Breast epithelium (tissue), 4 donors: ENCODE measurements at regions not wholly inside any gene's neighbourhood (a gene's known extent, or its start where the extent isn't known, plus 50 kb on each side); places are given as distances from the start of the nearest gene placed in this dataset.
"Not testable (repeated sequence)": the region's sequence is repeated elsewhere in the genome, so short reads cannot be mapped to it uniquely, and the experiment has no call there.

Experiments used
- DNase-seq, 2 donors: peaks; one replicate each; pipeline ENCODE4 v3.0.0-alpha.2; 2019; ENCODE audit warnings: low spot score in 2 of 2
- H3K27ac ChIP-seq, 2 donors: fragments of 200-600 bp; sonication (generic) in 1 of 2; one replicate each; pipeline ENCODE4 v1.5.1; 2016 to 2019; ENCODE audit warnings: mild to moderate bottlenecking in 1 of 2
- H3K27me3 ChIP-seq, 2 donors: fragments of 200-600 bp; sonication (generic) in 1 of 2; one replicate each; pipeline versions ENCODE4 v1.5.1 to v1.6.0; 2017 to 2019; ENCODE audit warnings: control low read depth in 1 of 2, mild to moderate bottlenecking in 1 of 2
- H3K36me3 ChIP-seq: fragments of 200-600 bp; one replicate; pipeline ENCODE4 v1.5.1; 2019
- H3K4me1 ChIP-seq, 2 donors: fragments of 200-600 bp; sonication (generic); one replicate each; pipeline ENCODE4 v1.5.1; 2016 to 2019; ENCODE audit warnings: control low read depth in 1 of 2
- H3K4me3 ChIP-seq, 3 donors: fragments of 200-600 bp; sonication (generic); 1 replicate in 2 of 3; 2 replicates in 1 of 3; pipeline ENCODE4 v1.5.1; 2016 to 2019; ENCODE audit warnings: mild to moderate bottlenecking in 3 of 3, moderate library complexity in 2 of 3
- H3K9me3 ChIP-seq, 2 donors: fragments of 200-600 bp; sonication (generic) in 1 of 2; one replicate each; pipeline ENCODE4 v1.5.1; 2016 to 2019; ENCODE audit warnings: control low read depth in 1 of 2
- POLR2A ChIP-seq: fragments of 450-650 bp; IDR thresholded peaks from one replicate; pipeline ENCODE4 v1.6.1; 2016; ENCODE audit warnings: antibody characterized with exemption, mild to moderate bottlenecking, moderate library complexity
- POLR2AphosphoS5 ChIP-seq, 3 donors: sonication (generic); formaldehyde crosslinking; IDR thresholded peaks; one replicate each; pipeline ENCODE4 v1.6.1; 2017; ENCODE audit warnings: antibody characterized with exemption in 3 of 3
- intact Hi-C: fragments of 100-400 bp; cut with DNase I; formaldehyde crosslinking; loops from one replicate; pipeline ENCODE4 v1.15.1; 2023; ENCODE audit warnings: low total_unique reads
- TF ChIP-seq, protein P1 (sequence below), 3 donors: fragments of 450-650 bp; IDR thresholded peaks; one replicate each; pipeline ENCODE4 v1.5.1; 2016 to 2017; ENCODE audit warnings: antibody characterized with exemption in 3 of 3, mild to moderate bottlenecking in 3 of 3, moderate library complexity in 3 of 3

GRCh38 chr18:75845413-75845812 lies 417.9 kb upstream of the SMIM21 start:
- Histone ChIP-seq H3K36me3 (no peaks in the 10 kb centered on the region), H3K27ac (no peak overlapping the region), H3K9me3 (no peaks in the 10 kb centered on the region), H3K4me1 (no peaks in the 10 kb centered on the region), H3K27me3 (no peaks in the 10 kb centered on the region), H3K4me3 (no peak overlapping the region)
- TF ChIP-seq, protein P1, sequence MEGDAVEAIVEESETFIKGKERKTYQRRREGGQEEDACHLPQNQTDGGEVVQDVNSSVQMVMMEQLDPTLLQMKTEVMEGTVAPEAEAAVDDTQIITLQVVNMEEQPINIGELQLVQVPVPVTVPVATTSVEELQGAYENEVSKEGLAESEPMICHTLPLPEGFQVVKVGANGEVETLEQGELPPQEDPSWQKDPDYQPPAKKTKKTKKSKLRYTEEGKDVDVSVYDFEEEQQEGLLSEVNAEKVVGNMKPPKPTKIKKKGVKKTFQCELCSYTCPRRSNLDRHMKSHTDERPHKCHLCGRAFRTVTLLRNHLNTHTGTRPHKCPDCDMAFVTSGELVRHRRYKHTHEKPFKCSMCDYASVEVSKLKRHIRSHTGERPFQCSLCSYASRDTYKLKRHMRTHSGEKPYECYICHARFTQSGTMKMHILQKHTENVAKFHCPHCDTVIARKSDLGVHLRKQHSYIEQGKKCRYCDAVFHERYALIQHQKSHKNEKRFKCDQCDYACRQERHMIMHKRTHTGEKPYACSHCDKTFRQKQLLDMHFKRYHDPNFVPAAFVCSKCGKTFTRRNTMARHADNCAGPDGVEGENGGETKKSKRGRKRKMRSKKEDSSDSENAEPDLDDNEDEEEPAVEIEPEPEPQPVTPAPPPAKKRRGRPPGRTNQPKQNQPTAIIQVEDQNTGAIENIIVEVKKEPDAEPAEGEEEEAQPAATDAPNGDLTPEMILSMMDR (IDR thresholded peaks at IDR 0.05), result no peak
- TF ChIP-seq POLR2A (no peak), POLR2AphosphoS5 (IDR thresholded peaks at IDR 0.05) (no peak)
- intact Hi-C loops, result loop anchor here (10.0 kb wide), 1 partner anchor 1909 kb away; no protein-coding TSS in a partner anchor
- DNase-seq, result no peak

GRCh38 chr18:75844146-75844545 lies 416.6 kb upstream of the SMIM21 start:
- intact Hi-C loops, result loop anchor here (10.0 kb wide), 1 partner anchor 1911 kb away; no protein-coding TSS in a partner anchor

GRCh38 chr18:75840131-75840530 lies 412.6 kb upstream of the SMIM21 start:
- TF ChIP-seq POLR2AphosphoS5 (IDR thresholded peaks at IDR 0.05) (no peak), POLR2A (no peak)
- TF ChIP-seq, protein P1 (IDR thresholded peaks at IDR 0.05), result no peak
- Histone ChIP-seq H3K27ac (no peak overlapping the region), H3K27me3 (no peaks in the 10 kb centered on the region), H3K9me3 (no peaks in the 10 kb centered on the region), H3K4me3 (no peak overlapping the region), H3K4me1 (no peaks in the 10 kb centered on the region), H3K36me3 (no peaks in the 10 kb centered on the region)
- intact Hi-C loops, result loop anchor here (10.0 kb wide), 1 partner anchor 1915 kb away; no protein-coding TSS in a partner anchor
- no peak for DNase-seq

More at GRCh38 chr18:75844146-75844545, 416.6 kb upstream of the SMIM21 start:
- H3K9me3 ChIP-seq, result no peaks in the 10 kb centered on the region
- no peaks in the 10 kb centered on the region for H3K4me1 ChIP-seq
- no peaks in the 10 kb centered on the region for H3K36me3 ChIP-seq
- H3K27ac ChIP-seq, result no peak overlapping the region
- H3K4me3 ChIP-seq, result no peak overlapping the region
- no peak for DNase-seq
- no peaks in the 10 kb centered on the region for H3K27me3 ChIP-seq
- TF ChIP-seq, protein P1 (IDR thresholded peaks at IDR 0.05), result no peak
- TF ChIP-seq POLR2AphosphoS5 (IDR thresholded peaks at IDR 0.05) (no peak), POLR2A (no peak)

- H3K27me3 ChIP-seq, H3K9me3 ChIP-seq, H3K4me3 ChIP-seq, H3K4me1 ChIP-seq, H3K27ac ChIP-seq, H3K36me3 ChIP-seq, DNase-seq: not testable (repeated sequence)
- intact Hi-C loops, result loop anchor here (10.0 kb wide), 1 partner anchor 1915 kb away; no protein-coding TSS in a partner anchor
Measured at GRCh38 chr18:75839686-75840085, 412.2 kb upstream of the SMIM21 start.

- DNase-seq, result no peak
- no peaks in the 10 kb centered on the region for H3K27me3 ChIP-seq
- H3K27ac ChIP-seq, result no peak overlapping the region
- H3K4me3 ChIP-seq, result no peak overlapping the region
- no peaks in the 10 kb centered on the region for H3K36me3 ChIP-seq
- H3K9me3 ChIP-seq, result no peaks in the 10 kb centered on the region
- H3K4me1 ChIP-seq, result no peaks in the 10 kb centered on the region
- TF ChIP-seq POLR2AphosphoS5 (IDR thresholded peaks at IDR 0.05), result no peak
- TF ChIP-seq, protein P1 (IDR thresholded peaks at IDR 0.05), result no peak
- intact Hi-C loops, result no loop called here
Measured at GRCh38 chr18:75839041-75839440, 411.5 kb upstream of the SMIM21 start.

GRCh38 chr18:75837316-75837715 lies 409.8 kb upstream of the SMIM21 start:
- no peak overlapping the region for H3K4me3 ChIP-seq
- DNase-seq, result no peak
- intact Hi-C loops, result no loop called here
- H3K4me1 ChIP-seq, result no peaks in the 10 kb centered on the region
- H3K9me3 ChIP-seq, result peaks cover 0 to 4% of the 10 kb centered on the region in 2 donors
- H3K27ac ChIP-seq, result no peak overlapping the region
- no peaks in the 10 kb centered on the region for H3K36me3 ChIP-seq
- H3K27me3 ChIP-seq, result no peaks in the 10 kb centered on the region
- TF ChIP-seq POLR2A (no peak), POLR2AphosphoS5 (IDR thresholded peaks at IDR 0.05) (no peak)
- TF ChIP-seq, protein P1 (IDR thresholded peaks at IDR 0.05), result no peak
